Muscle of arm (tissue), 1 donor: ENCODE measurements at regions not wholly inside any gene's neighbourhood (a gene's known extent, or its start where the extent isn't known, plus 50 kb on each side); places are given as distances from the start of the nearest gene placed in this dataset.

Source experiments
- DNase-seq: peaks from one replicate; pipeline ENCODE4 v3.0.0-alpha.2; 2013

GRCh38 chr2:217118559-217119284 lies 258.9 kb upstream of the TNP1 start:
- no peak for DNase-seq

- no peak for DNase-seq
Measured at GRCh38 chr2:217117523-217117922, 257.7 kb upstream of the TNP1 start.

GRCh38 chr2:217116610-217117009 lies 256.7 kb upstream of the TNP1 start:
- DNase-seq = no peak

DNA sequence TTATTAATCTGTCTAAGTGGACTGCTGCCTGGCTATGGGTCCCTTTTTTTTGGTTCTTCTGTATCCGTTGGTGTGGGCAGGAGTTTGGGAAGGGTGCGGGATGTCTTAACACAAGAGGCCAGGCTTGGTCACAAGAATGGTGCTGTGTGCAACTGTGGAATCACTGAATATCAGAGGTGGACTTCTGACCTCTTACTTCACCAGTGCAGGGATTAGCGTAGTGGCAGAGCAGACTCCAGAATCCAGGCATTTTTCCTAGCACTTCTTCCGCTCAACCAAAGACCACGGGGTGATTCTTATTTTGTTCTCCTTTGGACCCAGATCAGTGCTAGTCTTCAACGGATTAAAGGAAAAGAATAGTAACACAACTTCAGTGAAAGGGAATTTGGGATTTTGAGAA lies 254.3 kb upstream of the TNP1 start:
- no peak for DNase-seq

GRCh38 chr2:217113491-217113890 lies 253.6 kb upstream of the TNP1 start:
- DNase-seq = no peak

DNA sequence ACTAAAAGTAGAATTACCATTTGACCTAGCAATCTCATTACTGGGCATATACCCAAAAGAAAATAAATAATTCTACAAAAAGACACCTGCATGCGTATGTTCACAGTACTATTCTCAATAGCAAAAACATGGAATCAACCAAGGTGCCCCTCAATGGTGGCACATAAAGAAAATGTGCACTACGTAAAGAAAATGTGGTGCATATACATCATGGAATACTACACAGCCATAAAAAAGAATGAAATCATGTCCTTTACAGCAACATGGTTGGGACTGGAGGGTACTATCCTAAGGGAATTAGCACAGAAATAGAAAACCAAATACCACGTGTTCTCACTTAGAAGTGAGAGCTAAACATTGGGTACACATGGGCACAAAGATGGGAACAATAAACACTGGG lies 250.7 kb upstream of the TNP1 start:
- DNase-seq = no peak

DNA sequence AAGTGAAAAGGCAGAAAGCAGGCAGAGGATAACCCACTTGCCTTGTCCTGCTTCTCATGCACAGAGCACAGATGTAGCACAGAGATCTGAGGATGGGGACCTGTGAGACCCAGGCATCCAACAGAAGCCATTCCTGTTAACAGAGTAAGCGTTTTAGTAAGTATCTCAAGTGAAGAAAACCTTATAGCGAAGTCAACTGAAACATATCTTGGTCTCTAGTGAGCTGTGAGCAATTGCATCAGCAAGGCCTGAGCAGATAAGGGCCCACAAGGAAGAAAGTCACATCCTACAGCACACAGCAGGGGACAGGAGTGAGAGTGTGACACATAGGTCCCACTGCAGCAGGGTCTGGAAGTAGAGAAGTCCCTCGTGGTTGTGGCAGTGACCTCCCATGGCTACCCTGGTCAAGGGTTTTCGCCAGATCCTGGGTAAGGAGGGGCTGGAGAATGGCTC lies 248.7 kb upstream of the TNP1 start:
- DNase-seq = no peak

- no peak for DNase-seq
Measured at GRCh38 chr2:217108086-217108485, 248.2 kb upstream of the TNP1 start.

- DNase-seq = no peak
Measured at GRCh38 chr2:217107480-217107879, 247.6 kb upstream of the TNP1 start.

DNA sequence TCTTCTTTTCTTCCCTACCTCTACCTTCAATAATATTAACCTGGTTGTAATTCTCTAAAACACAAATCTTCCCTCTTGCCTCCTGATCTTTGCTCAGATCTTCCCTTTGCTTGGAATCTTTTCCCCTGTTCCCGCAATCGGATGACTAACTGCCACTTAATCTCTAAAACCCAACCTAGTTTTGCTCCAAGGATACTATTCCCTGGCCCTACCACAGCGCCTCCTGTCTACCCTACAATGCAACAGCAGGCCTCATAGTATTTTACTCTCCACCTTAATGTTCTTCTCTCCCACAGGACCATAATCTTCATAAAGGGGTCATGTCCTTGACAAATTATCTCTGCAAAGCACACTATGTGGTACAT lies 246.8 kb upstream of the TNP1 start:
- DNase-seq = no peak

DNA sequence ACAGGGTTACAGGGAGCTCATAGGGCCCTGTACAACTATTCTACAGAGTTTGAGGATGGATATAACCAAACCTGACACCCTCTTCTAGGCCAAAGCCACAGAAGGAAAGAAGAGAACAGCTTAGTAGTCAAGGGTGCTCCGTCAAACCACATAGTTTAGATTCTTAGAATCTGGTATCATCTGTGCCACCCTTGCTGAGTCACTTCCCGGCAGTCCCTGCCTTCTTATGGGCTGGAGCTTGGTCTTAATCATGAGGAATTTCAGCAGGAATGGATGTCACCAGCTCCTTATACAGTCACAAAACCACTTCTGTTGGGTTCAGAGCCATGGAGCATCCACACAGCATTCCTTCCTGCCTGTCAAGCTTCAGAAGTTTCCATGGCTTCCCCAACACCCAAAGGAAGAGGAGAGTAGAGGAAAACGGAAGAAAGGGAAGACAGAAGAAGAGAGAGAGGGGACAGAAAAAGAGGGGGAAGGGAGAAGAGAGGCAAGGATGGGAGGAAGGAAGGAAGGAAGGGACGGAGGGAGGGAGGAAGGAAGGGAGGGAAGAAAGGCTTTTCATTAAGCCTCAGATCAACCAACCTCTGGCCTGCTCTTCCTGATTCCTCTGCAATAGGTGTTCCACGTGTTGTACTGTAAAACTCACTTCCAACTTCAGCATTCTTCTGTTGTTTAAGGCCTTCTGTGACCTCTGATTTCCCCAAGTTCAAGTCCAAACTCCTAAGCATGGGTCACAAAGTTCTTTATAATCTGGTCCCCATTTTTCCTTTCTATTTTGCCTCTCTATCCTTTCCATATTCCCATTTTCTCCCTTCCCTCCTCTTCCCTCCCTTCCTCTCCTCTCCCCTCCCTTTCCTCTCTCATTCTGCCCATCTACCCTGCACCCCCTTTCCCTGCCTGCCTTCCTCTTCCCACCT lies 246.1 kb upstream of the TNP1 start:
- no peak for DNase-seq

- DNase-seq = no peak
Measured at GRCh38 chr2:217103752-217104545, 244.1 kb upstream of the TNP1 start.

- DNase-seq = no peak
Measured at GRCh38 chr2:217102956-217103355, 243.1 kb upstream of the TNP1 start.

- DNase-seq = no peak
Measured at GRCh38 chr2:217101972-217102371, 242.1 kb upstream of the TNP1 start.

- DNase-seq = no peak
Measured at GRCh38 chr2:217099561-217099960, 239.7 kb upstream of the TNP1 start.

GRCh38 chr2:217098435-217098834 lies 238.6 kb upstream of the TNP1 start:
- DNase-seq = no peak

- no peak for DNase-seq
Measured at GRCh38 chr2:217097346-217097745, 237.5 kb upstream of the TNP1 start.

- no peak for DNase-seq
Measured at GRCh38 chr2:217096474-217097225, 236.8 kb upstream of the TNP1 start.

DNA sequence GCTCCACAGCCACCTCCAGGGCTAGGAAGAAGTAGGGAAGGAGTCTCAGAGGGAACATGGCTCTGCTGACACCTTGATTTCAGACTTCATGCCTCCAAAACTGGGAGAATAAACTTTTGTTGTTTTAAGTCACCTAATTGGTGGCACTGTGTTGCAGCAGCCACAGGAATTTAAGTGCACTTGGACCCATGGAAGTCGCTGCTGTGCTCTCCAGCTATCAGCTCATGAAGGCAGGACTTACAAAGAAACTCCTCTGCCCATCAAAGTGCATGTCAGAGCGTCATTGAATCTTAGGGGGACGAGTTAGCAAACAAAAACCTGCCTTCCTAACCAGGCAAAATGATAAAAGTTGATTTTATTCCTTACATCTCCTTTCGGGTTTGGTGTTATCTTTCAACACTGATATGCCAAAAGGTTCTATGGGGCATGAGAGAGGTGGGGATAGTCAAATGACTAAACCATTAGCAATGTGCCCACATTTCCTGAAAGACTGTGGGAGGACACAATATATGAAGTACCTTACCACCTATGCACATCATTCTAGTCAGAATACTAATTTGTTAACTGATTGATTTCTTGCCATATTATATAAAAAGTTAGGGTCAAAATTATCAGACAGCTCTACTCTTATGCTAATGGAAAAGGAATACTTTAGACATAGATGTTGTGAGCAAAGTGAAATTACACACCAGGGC lies 235.8 kb upstream of the TNP1 start:
- DNase-seq = no peak

GRCh38 chr2:217092710-217093379 lies 233.0 kb upstream of the TNP1 start:
- no peak for DNase-seq
